Right lung (tissue), 2 donors: ENCODE measurements at regions not wholly inside any gene's neighbourhood (a gene's known extent, or its start where the extent isn't known, plus 50 kb on each side); places are given as distances from the start of the nearest gene placed in this dataset.
A peak's percentile ranks its signal among the peaks of the same experiment; 100 is the strongest.

Experiments
- DNase-seq, 2 donors: peaks; one replicate each; pipeline ENCODE4 v3.0.0-alpha.2; 2013

GRCh38 chr3:107992976-107993684, 97.7 kb downstream of the CD47 start:
- DNase-seq: no peak

- DNase-seq: no peak
Measured at GRCh38 chr3:107990926-107991325, 99.9 kb downstream of the CD47 start.

GRCh38 chr3:107990433-107990832, 100.4 kb downstream of the CD47 start:
- no peak for DNase-seq

GRCh38 chr3:107989661-107990060, 101.2 kb downstream of the CD47 start:
- no peak for DNase-seq

- no peak for DNase-seq
Measured at GRCh38 chr3:107988460-107989175, 102.2 kb downstream of the CD47 start.

GRCh38 chr3:107987036-107987939, 103.5 kb downstream of the CD47 start:
- peak; percentile 83 to 88 for DNase-seq

- no peak for DNase-seq
Measured at GRCh38 chr3:107986505-107986904, 104.3 kb downstream of the CD47 start.

GRCh38 chr3:107985496-107985895, 105.3 kb downstream of the CD47 start:
- DNase-seq: no peak

- DNase-seq: no peak
Measured at GRCh38 chr3:107983247-107983646, 107.6 kb downstream of the CD47 start.

GRCh38 chr3:107982165-107982564, 108.7 kb downstream of the CD47 start:
- DNase-seq: no peak

GRCh38 chr3:107981471-107982111, 109.2 kb downstream of the CD47 start:
- DNase-seq: no peak

GRCh38 chr3:107979538-107979937, 111.3 kb downstream of the CD47 start:
- DNase-seq: no peak

GRCh38 chr3:107978131-107979055, 112.4 kb downstream of the CD47 start:
- DNase-seq: no peak

- no peak for DNase-seq
Measured at GRCh38 chr3:107977221-107978130, 113.4 kb downstream of the CD47 start.

- no peak for DNase-seq
Measured at GRCh38 chr3:107976202-107976800, 114.5 kb downstream of the CD47 start.

GRCh38 chr3:107975529-107976201, 115.2 kb downstream of the CD47 start:
- no peak for DNase-seq

- DNase-seq: no peak
Measured at GRCh38 chr3:107973961-107974360, 116.9 kb downstream of the CD47 start.

GRCh38 chr3:107973152-107973551, 117.7 kb downstream of the CD47 start:
- no peak for DNase-seq
